Fibroblast of skin of left biceps (primary cell): ENCODE measurements at regions not wholly inside any gene's neighbourhood (a gene's known extent, or its start where the extent isn't known, plus 50 kb on each side); places are given as distances from the start of the nearest gene placed in this dataset.
A peak's percentile ranks its signal among the peaks of the same experiment; 100 is the strongest.

Experiments used
- DNase-seq, 2 experiments: peaks; one replicate each; pipeline ENCODE4 v3.0.0-alpha.2; 2013; ENCODE audit warnings: low read depth in 2 of 2

- no peak for DNase-seq
Observed at GRCh38 chr9:115983366-115983765, 170.2 kb upstream of the PAPPA start.

GRCh38 chr9:115985657-115986056, 167.9 kb upstream of the PAPPA start:
- DNase-seq = no peak

- no peak for DNase-seq
Observed at GRCh38 chr9:115986508-115986907, 167.1 kb upstream of the PAPPA start.

- no peak for DNase-seq
Observed at GRCh38 chr9:115988701-115989100, 164.9 kb upstream of the PAPPA start.

- no peak for DNase-seq
Observed at GRCh38 chr9:115989831-115990230, 163.8 kb upstream of the PAPPA start.

GRCh38 chr9:115992834-115993233, 160.8 kb upstream of the PAPPA start:
- DNase-seq = no peak

- peak; percentile 79 to 83 for DNase-seq
Observed at GRCh38 chr9:115997923-115998322, 155.7 kb upstream of the PAPPA start.

- DNase-seq = no peak
Observed at GRCh38 chr9:115998666-115999065, 154.9 kb upstream of the PAPPA start.

- no peak for DNase-seq
Observed at GRCh38 chr9:115999498-115999897, 154.1 kb upstream of the PAPPA start.

GRCh38 chr9:116000748-116001329, 152.8 kb upstream of the PAPPA start:
- no peak for DNase-seq

GRCh38 chr9:116002181-116002580, 151.4 kb upstream of the PAPPA start:
- DNase-seq = no peak

GRCh38 chr9:116002624-116003023, 151.0 kb upstream of the PAPPA start:
- DNase-seq = no peak

- DNase-seq = no peak
Observed at GRCh38 chr9:116003397-116003796, 150.2 kb upstream of the PAPPA start.

- DNase-seq = no peak
Observed at GRCh38 chr9:116005205-116005604, 148.4 kb upstream of the PAPPA start.

- DNase-seq = no peak
Observed at GRCh38 chr9:116007824-116008223, 145.8 kb upstream of the PAPPA start.

GRCh38 chr9:116008278-116008677, 145.3 kb upstream of the PAPPA start:
- no peak for DNase-seq

- DNase-seq = no peak
Observed at GRCh38 chr9:116009420-116009819, 144.2 kb upstream of the PAPPA start.

GRCh38 chr9:116015855-116016254, 137.7 kb upstream of the PAPPA start:
- no peak for DNase-seq

- no peak for DNase-seq
Observed at GRCh38 chr9:116020146-116020545, 133.4 kb upstream of the PAPPA start.

- no peak for DNase-seq
Observed at GRCh38 chr9:116020801-116021200, 132.8 kb upstream of the PAPPA start.

- no peak for DNase-seq
Observed at GRCh38 chr9:116027096-116027495, 126.5 kb upstream of the PAPPA start.

GRCh38 chr9:116027511-116027910, 126.1 kb upstream of the PAPPA start:
- peak; percentile 79 to 84 for DNase-seq

GRCh38 chr9:116027951-116028350, 125.6 kb upstream of the PAPPA start:
- no peak for DNase-seq

GRCh38 chr9:116030517-116030916, 123.1 kb upstream of the PAPPA start:
- DNase-seq = peak in 1 of 2 experiments; percentile 29
